ENCODE measurements at regions not wholly inside any gene's neighbourhood (a gene's known extent, or its start where the extent isn't known, plus 50 kb on each side); places are given as distances from the start of the nearest gene placed in this dataset.
"Not testable (repeated sequence)": the region's sequence is repeated elsewhere in the genome, so short reads cannot be mapped to it uniquely, and the experiment has no call there.

DNA sequence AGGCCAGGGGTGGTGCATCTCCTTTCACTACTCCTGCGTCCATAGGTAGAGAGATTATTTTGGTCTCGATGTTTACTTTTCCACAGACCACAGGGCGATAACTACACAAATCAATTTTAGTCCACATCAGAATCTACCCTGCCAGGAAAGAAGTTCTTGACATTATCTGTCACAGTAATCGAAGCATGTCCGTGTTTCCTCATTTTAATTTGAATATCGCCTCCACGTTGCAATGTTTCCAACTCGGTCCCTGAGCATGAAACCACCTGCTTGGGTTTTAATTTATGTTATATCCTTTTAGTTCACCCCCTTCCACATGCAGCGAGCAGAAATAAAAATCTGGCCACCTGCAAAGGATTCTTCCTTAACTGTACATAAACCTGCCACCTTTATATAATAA lies 100.1 kb upstream of the ATXN3L start:
- DNase-seq: no peak

DNA sequence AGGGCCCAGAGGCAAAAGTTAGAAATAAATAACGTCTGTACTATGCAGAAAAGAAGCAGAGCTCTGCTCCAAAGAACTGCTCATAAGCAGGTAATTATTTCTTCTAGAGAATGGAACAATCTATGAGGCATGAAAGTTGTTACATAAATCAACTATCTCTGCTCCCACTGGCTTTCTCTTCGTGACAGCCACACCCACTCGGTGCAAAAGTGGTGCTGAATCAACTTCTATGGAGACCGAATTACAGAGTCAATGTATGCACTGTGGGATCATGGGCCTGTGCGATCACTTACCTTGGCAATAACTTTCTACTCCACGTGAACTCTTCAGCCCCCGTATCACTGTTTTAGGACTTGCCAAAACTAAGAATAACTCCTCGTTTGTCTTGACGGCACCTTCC lies 99.4 kb upstream of the ATXN3L start:
- DNase-seq: no peak

DNA sequence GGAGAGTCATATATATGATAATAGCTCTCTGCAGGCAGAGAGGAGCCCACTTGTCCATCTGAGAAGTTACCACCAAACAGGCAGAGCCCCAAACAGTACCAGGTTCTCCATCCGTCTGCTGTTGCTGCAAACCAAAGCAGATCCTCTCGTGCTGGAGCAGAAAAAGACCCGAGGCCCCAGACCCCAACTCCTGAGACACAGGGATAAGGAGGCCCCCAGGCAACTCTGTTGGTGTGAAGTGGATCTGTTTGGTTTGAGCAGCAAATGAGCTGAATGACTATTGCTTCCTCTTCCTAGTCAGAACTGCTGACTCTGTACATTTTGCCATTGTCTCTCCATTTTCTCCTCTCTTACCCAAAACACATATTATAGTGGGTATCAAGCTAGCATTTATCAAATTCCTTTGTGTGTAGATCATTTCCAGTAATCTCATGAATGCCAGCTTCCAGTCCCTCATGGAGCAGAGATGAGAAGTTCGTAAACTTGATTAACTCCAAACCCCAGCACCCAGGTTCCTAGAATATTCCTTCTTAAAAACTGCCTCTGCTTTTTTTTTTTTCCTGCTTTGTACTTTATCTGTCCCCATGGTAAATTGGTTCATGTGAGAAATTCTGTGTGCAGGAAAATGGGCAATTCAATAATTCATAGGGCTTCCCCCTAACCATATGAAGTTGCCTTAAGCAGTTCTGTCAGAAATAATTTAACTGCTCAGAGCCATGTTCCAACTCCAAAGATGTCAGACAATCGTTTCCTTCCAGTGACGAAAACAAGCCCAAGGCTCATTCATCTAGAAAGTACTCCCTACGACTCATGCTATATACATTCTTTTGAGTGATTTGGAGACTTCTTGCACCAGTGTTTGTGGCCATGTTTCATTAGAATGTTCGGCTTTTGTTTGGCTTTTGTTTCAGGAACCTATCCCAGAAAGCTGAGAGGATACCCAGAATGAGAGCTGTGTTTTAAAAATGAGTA lies 98.6 kb upstream of the ATXN3L start:
- DNase-seq: no peak

GRCh38 chrX:13415509-13415908 lies 95.7 kb upstream of the ATXN3L start:
- DNase-seq: no peak

DNA sequence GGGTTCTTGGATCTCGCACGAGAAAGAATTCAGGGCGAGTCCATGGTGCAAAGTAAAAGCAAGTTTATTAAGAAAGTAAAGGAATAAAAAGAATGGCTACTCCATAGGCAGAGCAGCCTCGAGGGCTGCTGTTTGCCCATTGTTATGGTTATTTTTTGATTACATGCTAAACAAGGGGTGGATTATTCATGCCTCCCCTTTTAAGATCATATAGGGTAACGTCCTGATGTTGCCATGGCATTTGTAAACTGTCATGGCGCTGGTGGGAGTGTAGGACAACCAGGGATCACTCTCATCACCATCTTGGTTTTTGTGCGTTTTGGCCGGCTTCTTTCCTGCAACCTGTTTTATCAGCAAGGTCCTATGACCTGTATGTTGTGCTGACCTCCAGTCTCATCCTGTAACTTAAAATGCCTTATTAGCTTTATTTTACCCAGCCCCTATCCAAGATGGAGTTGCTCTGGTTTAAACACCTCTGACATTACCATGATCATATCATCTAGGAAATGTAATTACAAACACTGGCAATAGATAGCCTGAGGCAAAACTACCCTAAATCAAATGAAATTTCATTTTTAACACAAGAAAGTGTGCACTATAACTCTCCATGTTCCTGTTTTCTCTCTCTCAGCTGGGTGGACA lies 94.3 kb upstream of the ATXN3L start:
- DNase-seq: no peak

GRCh38 chrX:13412208-13412600 lies 92.4 kb upstream of the ATXN3L start:
- no peak for DNase-seq

DNA sequence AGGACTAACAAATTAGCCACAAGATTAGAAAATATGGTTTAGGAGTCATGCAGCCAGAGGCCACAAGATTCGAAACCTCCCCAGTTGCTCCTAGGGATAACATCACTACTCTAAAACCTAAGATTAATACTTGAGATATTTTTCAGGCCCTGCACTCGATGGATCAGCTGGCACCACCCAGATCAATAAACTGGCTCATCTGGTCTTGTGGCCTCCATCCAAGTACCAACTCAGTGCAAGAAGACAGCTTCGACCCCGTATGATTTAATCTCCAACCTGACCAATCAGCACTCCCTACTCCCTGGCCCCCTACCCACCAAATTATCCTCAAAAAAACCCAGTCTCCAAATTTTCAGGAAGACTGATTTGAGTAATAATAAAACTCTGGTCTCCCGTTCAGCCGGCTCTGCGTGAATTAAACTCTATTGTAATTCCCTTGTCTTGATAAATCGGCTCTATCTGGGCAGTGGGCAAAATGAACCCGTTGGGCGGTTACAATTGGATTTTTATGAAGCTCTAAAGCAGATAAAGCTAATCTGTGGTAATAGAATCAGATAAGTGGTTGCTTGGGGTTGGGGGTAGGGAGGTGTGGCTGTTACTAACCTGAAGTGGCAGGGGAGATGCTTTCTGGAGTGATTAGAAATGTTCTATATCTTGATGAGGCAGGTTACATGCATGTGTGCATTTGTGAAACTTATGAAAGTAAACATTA lies 91.8 kb upstream of the ATXN3L start:
- no peak for DNase-seq

- DNase-seq: not testable (repeated sequence)
Measured at GRCh38 chrX:13408599-13408998, 88.7 kb upstream of the ATXN3L start.

DNA sequence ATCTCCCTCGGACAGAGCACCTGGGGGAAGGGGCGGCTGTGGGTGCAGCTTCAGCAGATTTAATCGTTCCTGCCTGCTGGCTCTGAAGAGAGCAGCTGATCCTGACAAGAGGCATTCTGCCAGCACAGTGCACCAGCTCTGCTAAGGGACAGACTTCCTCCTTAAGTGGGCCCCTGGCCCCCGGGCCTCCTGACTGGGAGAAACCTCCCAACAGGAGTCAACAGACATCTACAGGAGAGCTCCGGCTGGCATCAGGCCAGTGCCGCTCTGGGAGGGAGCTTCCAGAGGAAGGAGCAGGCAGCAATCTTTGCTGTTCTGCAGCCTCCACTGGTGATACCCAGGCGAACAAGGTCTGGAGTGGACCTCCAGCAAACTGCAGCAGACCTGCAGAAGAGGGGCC lies 84.9 kb upstream of the ATXN3L start:
- not testable (repeated sequence) for DNase-seq

DNA sequence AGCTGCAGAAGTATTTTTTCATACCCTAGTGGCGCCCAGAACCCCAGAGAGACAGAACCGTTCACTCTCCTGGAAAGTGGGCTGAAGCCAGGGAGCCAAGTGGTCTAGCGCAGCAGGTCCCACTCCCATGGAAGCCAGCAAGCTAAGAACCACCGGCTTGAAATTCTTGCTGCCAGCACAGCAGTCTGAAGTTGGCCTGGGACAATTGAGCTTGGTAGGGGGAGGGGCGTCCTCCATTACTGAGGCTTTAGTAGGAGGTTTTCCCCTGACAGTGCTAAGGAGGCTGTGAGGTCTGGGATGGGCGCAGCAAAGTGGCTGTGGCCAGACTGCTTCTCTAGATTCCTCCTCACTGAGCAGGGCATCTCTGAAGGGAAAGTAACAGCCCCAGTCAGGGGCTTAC lies 84.5 kb upstream of the ATXN3L start:
- no peak for DNase-seq

- DNase-seq: no peak
Measured at GRCh38 chrX:13401724-13402123, 81.9 kb upstream of the ATXN3L start.

DNA sequence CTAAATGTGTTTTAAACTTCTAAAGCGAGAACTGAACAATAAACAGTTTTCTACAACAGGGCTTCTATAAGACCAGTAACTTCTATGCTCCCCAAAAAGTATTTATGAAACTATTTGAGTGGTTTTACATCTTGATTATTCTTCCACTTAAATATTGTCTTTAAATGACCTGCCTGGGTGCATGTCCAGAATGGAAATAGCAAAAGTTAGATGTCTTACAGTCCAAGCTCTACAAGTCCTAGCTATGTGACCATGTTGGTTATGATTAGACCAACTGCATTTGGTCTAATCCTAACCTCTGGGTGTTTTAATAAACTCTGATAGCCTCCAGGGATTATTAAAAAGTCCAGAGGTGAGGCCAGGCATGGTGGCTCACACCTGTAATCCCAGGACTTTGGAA lies 79.0 kb upstream of the ATXN3L start:
- DNase-seq: no peak

DNA sequence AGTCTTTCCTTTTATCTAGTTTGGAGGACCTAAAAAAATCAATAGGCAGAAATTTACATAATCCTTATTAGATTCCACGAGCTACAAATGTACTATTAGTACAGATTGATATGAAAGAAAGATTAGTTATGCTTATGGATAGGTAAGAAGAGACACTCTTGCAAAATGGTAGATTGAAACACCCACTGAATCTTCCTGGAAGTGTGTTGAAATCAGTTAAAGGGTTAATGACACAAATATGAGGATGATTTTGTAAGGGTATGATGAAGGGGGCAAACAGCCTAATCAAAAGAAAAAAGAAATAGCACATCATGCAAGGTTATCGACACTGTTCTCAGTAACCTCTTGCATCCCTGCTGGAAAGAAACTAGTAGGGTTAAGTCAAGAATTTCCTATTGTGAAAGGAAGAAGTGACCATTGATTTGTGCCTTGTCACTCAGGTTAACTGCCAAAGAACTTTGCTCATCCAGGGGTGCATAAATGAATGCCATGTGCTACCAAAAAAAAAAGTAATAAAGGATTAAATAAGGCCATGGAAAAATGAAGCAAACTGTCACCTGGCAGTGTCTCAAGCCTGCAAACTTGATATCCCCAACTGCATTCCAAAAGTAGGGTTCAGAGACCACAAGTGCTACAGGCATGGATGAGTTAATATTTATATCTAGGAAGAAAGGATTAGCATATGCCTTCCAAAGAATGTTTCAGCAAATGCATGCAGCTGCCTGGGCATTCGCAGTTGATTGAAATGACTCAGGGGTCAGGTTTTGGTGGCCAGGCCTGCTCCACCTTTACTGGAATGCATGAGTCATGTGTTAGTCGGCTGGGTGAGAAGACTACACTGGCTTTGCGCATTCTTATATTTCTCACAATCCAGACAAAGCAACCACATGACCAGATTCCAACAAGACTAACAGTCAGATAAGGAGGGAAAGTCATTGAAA lies 78.3 kb upstream of the ATXN3L start:
- DNase-seq: no peak

- DNase-seq: no peak
Measured at GRCh38 chrX:13396924-13397323, 77.1 kb upstream of the ATXN3L start.

DNA sequence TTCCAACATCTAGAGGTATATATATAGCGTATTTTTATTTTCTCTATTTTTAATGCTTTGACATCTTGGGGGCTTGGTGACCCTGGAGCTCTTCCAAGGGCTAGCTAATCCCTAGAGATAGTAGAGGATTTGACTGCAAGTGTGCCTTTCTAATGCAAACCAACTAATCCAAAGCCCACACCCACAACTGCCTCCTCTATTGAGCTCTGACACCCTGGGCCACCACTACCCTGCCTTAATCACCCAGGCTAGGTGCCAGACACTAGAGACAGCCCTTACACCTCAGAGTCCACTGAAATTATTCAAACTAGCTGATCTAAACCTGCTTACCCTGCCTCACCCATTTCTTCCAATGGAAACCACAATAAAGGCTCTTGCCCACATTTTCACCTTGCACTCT lies 69.6 kb upstream of the ATXN3L start:
- no peak for DNase-seq

GRCh38 chrX:13387666-13388494 lies 68.0 kb upstream of the ATXN3L start:
- DNase-seq: no peak

- no peak for DNase-seq
Measured at GRCh38 chrX:13386636-13387035, 66.8 kb upstream of the ATXN3L start.

GRCh38 chrX:13386092-13386491 lies 66.2 kb upstream of the ATXN3L start:
- no peak for DNase-seq

DNA sequence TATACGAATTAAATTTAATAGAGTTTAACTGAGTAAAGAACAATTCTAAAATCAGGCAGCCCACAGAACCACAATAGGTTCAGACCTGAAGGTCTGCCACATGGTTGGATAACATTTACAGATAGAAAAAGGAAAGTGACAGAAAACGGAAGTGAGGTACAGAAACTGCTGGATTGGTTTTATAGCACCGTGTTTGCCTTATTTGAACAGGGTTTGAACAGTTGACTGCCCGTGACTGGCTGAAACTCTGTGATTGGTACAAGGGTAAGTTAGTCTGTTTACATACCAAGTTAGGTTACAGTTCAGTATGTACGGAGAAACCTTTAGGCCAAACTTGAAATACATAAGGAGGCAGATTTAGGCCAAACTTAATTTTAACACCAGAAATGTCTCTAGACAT lies 64.1 kb upstream of the ATXN3L start:
- no peak for DNase-seq

DNA sequence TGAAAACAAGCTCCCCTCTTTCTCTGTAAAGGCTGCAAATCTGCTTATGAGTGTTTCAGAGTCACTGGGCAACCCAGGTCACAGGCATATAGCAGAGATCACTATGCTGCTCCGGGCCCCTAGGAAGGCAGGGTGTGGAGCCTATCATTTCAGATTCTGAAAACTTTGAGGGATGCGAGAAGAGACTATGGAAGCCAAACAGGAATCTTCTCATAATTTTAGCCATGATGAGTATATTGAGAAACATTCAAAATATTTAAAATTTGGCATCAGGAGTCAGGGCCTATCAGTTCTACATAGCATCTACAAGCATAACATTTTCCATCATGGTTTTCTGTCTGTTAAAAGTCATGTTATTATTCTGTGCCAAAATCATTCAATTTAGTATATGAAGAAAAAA lies 61.7 kb upstream of the ATXN3L start:
- DNase-seq: no peak

DNA sequence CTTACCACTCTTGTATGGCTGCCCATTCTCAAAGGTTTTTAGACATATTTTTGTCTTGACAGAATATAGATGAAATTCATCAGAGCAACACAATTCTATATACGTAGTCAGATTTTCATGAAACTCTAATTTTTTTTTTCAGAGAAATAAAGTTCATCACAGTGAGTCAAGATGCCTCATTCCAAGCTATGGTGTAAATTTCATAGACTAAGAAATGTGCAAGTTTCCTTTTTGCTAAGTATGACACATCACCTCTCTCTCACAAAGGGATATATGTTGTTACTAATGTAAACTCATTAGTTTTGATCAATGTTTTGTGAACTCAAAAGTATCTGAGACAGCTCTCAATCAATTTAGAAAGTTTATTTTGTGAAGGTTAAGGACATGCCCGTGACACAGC lies 60.4 kb upstream of the ATXN3L start:
- DNase-seq: no peak

Measured in stimulated activated naive CD4-positive, alpha-beta T cell treated with Interleukin-2 at 50 U/mL for 16 hours (primary cell).